SK-N-SH (cell line): ENCODE measurements at regions not wholly inside any gene's neighbourhood (a gene's known extent, or its start where the extent isn't known, plus 50 kb on each side); places are given as distances from the start of the nearest gene placed in this dataset.
A peak's percentile ranks its signal among the peaks of the same experiment; 100 is the strongest.

Source experiments
- ELF1 ChIP-seq: IDR thresholded peaks from 2 replicates; pipeline ENCODE4 v1.4.0; 2012
- EZH2phosphoT487 ChIP-seq: fragments of 200-600 bp; sonication (generic); IDR thresholded peaks from 2 replicates; pipeline ENCODE4 v1.6.1; 2017; ENCODE audit warnings: low read depth, mixed run types, mild to moderate bottlenecking, antibody characterized with exemption, moderate library complexity, borderline replicate concordance
- FOXJ3 ChIP-seq: sonication (generic); formaldehyde crosslinking; IDR thresholded peaks from 2 replicates; pipeline ENCODE4 v1.5.1; 2020; ENCODE audit warnings: mild to moderate bottlenecking, missing genetic modification reagents
- FOXM1 ChIP-seq: IDR thresholded peaks from 2 replicates; pipeline ENCODE4 v1.4.0; 2012; ENCODE audit warnings: low read depth, mild to moderate bottlenecking
- GABPA ChIP-seq: IDR thresholded peaks from 2 replicates; pipeline ENCODE4 v1.4.0; 2012; ENCODE audit warnings: low read depth, mild to moderate bottlenecking
- GATA2 ChIP-seq: sonication (generic); formaldehyde crosslinking; IDR thresholded peaks from 2 replicates; pipeline ENCODE4 v1.5.0; 2020; ENCODE audit warnings: mild to moderate bottlenecking, missing genetic modification reagents
- JUND ChIP-seq: IDR thresholded peaks from 2 replicates; pipeline ENCODE4 v1.4.0; 2012
- MEF2A ChIP-seq: IDR thresholded peaks from 2 replicates; pipeline ENCODE4 v1.4.0; 2012; ENCODE audit warnings: low read depth, borderline replicate concordance
- MXI1 ChIP-seq: IDR thresholded peaks from 2 replicates; pipeline ENCODE4 v1.6.1; 2012; ENCODE audit warnings: mild to moderate bottlenecking, low read depth, low read length, improper control_type of control experiment
- NFIC ChIP-seq: IDR thresholded peaks from 2 replicates; pipeline ENCODE4 v1.4.0; 2012; ENCODE audit warnings: borderline replicate concordance
- NRF1 ChIP-seq: IDR thresholded peaks from 2 replicates; pipeline ENCODE4 v1.6.1; 2012; ENCODE audit warnings: low read depth, mild to moderate bottlenecking, low read length
- POLR2AphosphoS5 ChIP-seq: IDR thresholded peaks from 2 replicates; pipeline ENCODE4 v1.6.1; 2012; ENCODE audit warnings: low read depth, low read length
- RAD21 ChIP-seq: IDR thresholded peaks from 2 replicates; pipeline ENCODE4 v1.6.1; 2012; ENCODE audit warnings: mild to moderate bottlenecking, low read length
- RCOR1 ChIP-seq: fragments of 150-350 bp; IDR thresholded peaks from 2 replicates; pipeline ENCODE4 v1.6.1; 2017; ENCODE audit warnings: antibody characterized with exemption, low read length
- RXRA ChIP-seq: IDR thresholded peaks from 2 replicates; pipeline ENCODE4 v1.4.0; 2012; ENCODE audit warnings: low read depth, mild to moderate bottlenecking, borderline replicate concordance
- SIN3A ChIP-seq: IDR thresholded peaks from 2 replicates; pipeline ENCODE4 v1.6.1; 2012; ENCODE audit warnings: low read depth, mild to moderate bottlenecking, low read length, moderate library complexity, borderline replicate concordance
- SMC3 ChIP-seq: IDR thresholded peaks from 2 replicates; pipeline ENCODE4 v1.6.1; 2012; ENCODE audit warnings: low read depth, low read length, improper control_type of control experiment
- TAF1 ChIP-seq: IDR thresholded peaks from 2 replicates; pipeline ENCODE4 v1.6.1; 2012; ENCODE audit warnings: low read depth, mild to moderate bottlenecking, low read length, moderate library complexity, borderline replicate concordance
- TEAD4 ChIP-seq: IDR thresholded peaks from 2 replicates; pipeline ENCODE4 v1.4.0; 2012; ENCODE audit warnings: mild to moderate bottlenecking, borderline replicate concordance; ENCODE audit not compliant: insufficient read depth
- TF ChIP-seq, protein P1 (sequence below): fragments of 200-600 bp; sonication (generic); IDR thresholded peaks from 2 replicates; pipeline ENCODE4 v1.6.1; 2017; ENCODE audit warnings: antibody characterized with exemption, mild to moderate bottlenecking, moderate library complexity
- TF ChIP-seq, protein P2 (sequence below): IDR thresholded peaks from 2 replicates; pipeline ENCODE4; 2012
- TF ChIP-seq, protein P3 (sequence below): IDR thresholded peaks from 2 replicates; pipeline ENCODE4 v1.4.0; 2012; ENCODE audit warnings: low read depth, borderline replicate concordance
- TF ChIP-seq, protein P4 (sequence below): fragments of 150-350 bp; IDR thresholded peaks from 2 replicates; pipeline ENCODE4 v1.6.1; 2016; ENCODE audit warnings: mild to moderate bottlenecking, low read depth, low read length

DNA sequence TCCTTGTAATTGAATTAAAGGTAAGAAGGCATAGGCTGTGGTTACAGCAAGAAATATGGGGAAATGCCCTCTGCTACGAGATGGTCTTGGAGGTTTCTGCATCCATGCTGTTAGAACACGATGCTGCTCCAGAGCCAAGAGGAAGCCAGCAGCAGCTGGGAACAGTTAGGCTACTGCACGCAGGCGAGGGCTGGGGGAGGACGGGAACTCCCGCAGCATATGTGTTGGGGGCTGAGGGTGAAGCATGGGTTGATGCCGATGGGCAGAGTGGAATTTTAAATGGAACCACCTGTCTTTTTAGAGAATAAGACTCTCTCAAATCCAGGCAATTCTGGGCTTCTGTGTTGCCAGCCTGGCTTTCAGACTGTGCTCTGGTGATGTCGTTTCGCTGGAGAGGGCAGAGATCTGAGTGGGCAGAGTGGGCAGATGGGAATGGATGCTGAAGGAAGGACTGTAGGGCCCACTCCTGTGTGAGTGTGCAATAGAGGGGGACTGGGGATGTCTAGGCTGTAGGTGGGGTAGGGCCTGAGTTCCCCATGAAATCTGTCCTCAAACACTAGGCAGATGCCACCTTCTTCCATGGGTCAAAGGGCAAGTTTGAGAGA is 417.0 kb upstream of the TPM1 start (continued):
- TF ChIP-seq, protein P1, sequence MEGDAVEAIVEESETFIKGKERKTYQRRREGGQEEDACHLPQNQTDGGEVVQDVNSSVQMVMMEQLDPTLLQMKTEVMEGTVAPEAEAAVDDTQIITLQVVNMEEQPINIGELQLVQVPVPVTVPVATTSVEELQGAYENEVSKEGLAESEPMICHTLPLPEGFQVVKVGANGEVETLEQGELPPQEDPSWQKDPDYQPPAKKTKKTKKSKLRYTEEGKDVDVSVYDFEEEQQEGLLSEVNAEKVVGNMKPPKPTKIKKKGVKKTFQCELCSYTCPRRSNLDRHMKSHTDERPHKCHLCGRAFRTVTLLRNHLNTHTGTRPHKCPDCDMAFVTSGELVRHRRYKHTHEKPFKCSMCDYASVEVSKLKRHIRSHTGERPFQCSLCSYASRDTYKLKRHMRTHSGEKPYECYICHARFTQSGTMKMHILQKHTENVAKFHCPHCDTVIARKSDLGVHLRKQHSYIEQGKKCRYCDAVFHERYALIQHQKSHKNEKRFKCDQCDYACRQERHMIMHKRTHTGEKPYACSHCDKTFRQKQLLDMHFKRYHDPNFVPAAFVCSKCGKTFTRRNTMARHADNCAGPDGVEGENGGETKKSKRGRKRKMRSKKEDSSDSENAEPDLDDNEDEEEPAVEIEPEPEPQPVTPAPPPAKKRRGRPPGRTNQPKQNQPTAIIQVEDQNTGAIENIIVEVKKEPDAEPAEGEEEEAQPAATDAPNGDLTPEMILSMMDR = no peak
- no peak for TF ChIP-seq MEF2A
- no peak for TF ChIP-seq TAF1
- TF ChIP-seq MXI1 = peak; percentile 14; the same call in 1 of the 2 replicates
- peak; percentile 62; the same call in 1 of the 2 replicates for TF ChIP-seq NFIC
- no peak for TF ChIP-seq FOXM1
- TF ChIP-seq, protein P2, sequence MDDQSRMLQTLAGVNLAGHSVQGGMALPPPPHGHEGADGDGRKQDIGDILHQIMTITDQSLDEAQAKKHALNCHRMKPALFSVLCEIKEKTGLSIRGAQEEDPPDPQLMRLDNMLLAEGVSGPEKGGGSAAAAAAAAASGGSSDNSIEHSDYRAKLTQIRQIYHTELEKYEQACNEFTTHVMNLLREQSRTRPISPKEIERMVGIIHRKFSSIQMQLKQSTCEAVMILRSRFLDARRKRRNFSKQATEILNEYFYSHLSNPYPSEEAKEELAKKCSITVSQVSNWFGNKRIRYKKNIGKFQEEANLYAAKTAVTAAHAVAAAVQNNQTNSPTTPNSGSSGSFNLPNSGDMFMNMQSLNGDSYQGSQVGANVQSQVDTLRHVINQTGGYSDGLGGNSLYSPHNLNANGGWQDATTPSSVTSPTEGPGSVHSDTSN = peak; percentile 54; the same call in 1 of the 2 replicates
- TF ChIP-seq, protein P3, sequence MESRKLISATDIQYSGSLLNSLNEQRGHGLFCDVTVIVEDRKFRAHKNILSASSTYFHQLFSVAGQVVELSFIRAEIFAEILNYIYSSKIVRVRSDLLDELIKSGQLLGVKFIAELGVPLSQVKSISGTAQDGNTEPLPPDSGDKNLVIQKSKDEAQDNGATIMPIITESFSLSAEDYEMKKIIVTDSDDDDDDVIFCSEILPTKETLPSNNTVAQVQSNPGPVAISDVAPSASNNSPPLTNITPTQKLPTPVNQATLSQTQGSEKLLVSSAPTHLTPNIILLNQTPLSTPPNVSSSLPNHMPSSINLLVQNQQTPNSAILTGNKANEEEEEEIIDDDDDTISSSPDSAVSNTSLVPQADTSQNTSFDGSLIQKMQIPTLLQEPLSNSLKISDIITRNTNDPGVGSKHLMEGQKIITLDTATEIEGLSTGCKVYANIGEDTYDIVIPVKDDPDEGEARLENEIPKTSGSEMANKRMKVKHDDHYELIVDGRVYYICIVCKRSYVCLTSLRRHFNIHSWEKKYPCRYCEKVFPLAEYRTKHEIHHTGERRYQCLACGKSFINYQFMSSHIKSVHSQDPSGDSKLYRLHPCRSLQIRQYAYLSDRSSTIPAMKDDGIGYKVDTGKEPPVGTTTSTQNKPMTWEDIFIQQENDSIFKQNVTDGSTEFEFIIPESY = no peak
- TF ChIP-seq FOXJ3 (CRISPR knock-in tag) = no peak; the same call in 1 of the 2 replicates
- no peak for TF ChIP-seq ELF1
- no peak for TF ChIP-seq NRF1
- TF ChIP-seq GABPA = no peak
- TF ChIP-seq RAD21 = peak; percentile 20
- no peak for TF ChIP-seq JUND
- TF ChIP-seq TEAD4 = peak; percentile 48; the same call in 1 of the 2 replicates
- peak; percentile 99 for TF ChIP-seq RCOR1
- TF ChIP-seq EZH2phosphoT487 = no peak
- TF ChIP-seq GATA2 (CRISPR knock-in tag) = peak; percentile 78
- peak; percentile 40; the same call in 1 of the 2 replicates for TF ChIP-seq RXRA
- TF ChIP-seq, protein P4, sequence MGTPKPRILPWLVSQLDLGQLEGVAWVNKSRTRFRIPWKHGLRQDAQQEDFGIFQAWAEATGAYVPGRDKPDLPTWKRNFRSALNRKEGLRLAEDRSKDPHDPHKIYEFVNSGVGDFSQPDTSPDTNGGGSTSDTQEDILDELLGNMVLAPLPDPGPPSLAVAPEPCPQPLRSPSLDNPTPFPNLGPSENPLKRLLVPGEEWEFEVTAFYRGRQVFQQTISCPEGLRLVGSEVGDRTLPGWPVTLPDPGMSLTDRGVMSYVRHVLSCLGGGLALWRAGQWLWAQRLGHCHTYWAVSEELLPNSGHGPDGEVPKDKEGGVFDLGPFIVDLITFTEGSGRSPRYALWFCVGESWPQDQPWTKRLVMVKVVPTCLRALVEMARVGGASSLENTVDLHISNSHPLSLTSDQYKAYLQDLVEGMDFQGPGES = no peak
- TF ChIP-seq POLR2AphosphoS5 = peak; percentile 75
- TF ChIP-seq SMC3 = no peak
- 0 out of 2 replicates have a peak, but pooled peaks have one; percentile 41 for TF ChIP-seq SIN3A
